ENCODE measurements at regions not wholly inside any gene's neighbourhood (a gene's known extent, or its start where the extent isn't known, plus 50 kb on each side); places are given as distances from the start of the nearest gene placed in this dataset.

DNA sequence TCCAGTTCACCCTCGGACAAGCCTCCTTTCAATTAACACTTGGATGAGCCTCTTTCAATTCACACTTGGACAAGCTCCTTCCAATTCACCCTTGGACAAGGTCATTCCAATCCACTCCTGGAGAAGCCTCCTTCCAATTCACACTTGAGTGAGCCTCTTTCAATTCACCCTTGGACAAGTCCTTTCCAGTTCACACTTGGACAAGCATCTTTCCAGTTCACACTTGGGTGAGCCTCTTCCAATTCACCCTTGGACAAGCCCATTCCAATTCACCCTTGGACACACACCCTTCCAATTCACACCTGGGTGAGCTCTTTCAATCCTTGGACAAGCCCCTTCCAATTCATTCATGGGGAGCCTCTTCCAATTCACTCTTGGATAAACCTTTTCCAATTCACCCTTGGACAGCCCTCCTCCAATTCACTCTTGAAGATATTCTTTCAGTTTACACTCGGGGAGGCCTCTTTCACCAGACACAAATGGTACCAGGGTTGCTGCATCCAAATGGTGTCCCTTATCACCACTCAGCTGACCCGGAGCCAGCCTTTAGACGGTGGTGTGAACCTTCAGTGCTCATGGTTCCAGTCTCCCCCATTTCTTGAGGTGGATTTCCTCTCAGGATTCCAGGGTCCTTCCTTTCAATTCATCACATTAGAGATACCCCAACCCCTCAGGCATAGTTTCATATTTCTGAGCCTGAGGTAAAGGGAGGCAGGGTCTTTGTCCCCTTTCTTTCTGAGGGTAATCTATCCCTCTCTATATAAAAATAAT is 183.6 kb downstream of the SH3BP4 start:
- WGBS (ENCODE audit: missing lambda C conversion rate) = 79% methylated on average over 4 of the region's 4 CpGs
- peak overlapping the region; percentile 47 to 57; a peak in 4 of 6 replicates for H3K27ac ChIP-seq
- TF ChIP-seq, protein P1, sequence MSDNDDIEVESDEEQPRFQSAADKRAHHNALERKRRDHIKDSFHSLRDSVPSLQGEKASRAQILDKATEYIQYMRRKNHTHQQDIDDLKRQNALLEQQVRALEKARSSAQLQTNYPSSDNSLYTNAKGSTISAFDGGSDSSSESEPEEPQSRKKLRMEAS (IDR thresholded peaks at IDR 0.05) = no peak
- TF ChIP-seq HOXB13 (CRISPR knock-in tag; IDR thresholded peaks at IDR 0.05; ENCODE audit: low read depth) (no peak), HDAC2 (IDR thresholded peaks at IDR 0.05) (no peak), RNF2 (IDR thresholded peaks at IDR 0.05; ENCODE audit: borderline replicate concordance, low read depth) (no peak), ZSCAN20 (CRISPR knock-in tag; IDR thresholded peaks at IDR 0.05) (no peak), PHF8 (IDR thresholded peaks at IDR 0.05; ENCODE audit: borderline replicate concordance, low read depth) (no peak), RFX5 (IDR thresholded peaks at IDR 0.05) (no peak), EHMT2 (IDR thresholded peaks at IDR 0.05; ENCODE audit: low read depth) (no peak), RAD21 (conservative IDR thresholded peaks at IDR 0.05 in 1 of 2, IDR thresholded peaks at IDR 0.05 in 1 of 2) (no peak), NFE2L2 (conservative IDR thresholded peaks at IDR 0.05; ENCODE audit: low read length) (no peak), HOXA7 (CRISPR knock-in tag; IDR thresholded peaks at IDR 0.05) (no peak), RCOR1 (IDR thresholded peaks at IDR 0.05; ENCODE audit: low read depth, low read length) (no peak), ZFP36 (IDR thresholded peaks at IDR 0.05; ENCODE audit: borderline replicate concordance, partially characterized antibody) (no peak), MYC (IDR thresholded peaks at IDR 0.05; ENCODE audit: borderline replicate concordance, low read length) (no peak), CBX2 (IDR thresholded peaks at IDR 0.05; ENCODE audit: borderline replicate concordance, low read depth) (no peak), CHD2 (IDR thresholded peaks at IDR 0.05; ENCODE audit: low read length, partially characterized antibody) (no peak), CBX8 (IDR thresholded peaks at IDR 0.05) (no peak)
- TF ChIP-seq, protein P2, sequence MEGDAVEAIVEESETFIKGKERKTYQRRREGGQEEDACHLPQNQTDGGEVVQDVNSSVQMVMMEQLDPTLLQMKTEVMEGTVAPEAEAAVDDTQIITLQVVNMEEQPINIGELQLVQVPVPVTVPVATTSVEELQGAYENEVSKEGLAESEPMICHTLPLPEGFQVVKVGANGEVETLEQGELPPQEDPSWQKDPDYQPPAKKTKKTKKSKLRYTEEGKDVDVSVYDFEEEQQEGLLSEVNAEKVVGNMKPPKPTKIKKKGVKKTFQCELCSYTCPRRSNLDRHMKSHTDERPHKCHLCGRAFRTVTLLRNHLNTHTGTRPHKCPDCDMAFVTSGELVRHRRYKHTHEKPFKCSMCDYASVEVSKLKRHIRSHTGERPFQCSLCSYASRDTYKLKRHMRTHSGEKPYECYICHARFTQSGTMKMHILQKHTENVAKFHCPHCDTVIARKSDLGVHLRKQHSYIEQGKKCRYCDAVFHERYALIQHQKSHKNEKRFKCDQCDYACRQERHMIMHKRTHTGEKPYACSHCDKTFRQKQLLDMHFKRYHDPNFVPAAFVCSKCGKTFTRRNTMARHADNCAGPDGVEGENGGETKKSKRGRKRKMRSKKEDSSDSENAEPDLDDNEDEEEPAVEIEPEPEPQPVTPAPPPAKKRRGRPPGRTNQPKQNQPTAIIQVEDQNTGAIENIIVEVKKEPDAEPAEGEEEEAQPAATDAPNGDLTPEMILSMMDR (IDR thresholded peaks at IDR 0.05) = no peak
- TF ChIP-seq, protein P3, sequence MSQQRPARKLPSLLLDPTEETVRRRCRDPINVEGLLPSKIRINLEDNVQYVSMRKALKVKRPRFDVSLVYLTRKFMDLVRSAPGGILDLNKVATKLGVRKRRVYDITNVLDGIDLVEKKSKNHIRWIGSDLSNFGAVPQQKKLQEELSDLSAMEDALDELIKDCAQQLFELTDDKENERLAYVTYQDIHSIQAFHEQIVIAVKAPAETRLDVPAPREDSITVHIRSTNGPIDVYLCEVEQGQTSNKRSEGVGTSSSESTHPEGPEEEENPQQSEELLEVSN (IDR thresholded peaks at IDR 0.05; ENCODE audit: borderline replicate concordance, low read depth) = no peak
- TF ChIP-seq, protein P4, sequence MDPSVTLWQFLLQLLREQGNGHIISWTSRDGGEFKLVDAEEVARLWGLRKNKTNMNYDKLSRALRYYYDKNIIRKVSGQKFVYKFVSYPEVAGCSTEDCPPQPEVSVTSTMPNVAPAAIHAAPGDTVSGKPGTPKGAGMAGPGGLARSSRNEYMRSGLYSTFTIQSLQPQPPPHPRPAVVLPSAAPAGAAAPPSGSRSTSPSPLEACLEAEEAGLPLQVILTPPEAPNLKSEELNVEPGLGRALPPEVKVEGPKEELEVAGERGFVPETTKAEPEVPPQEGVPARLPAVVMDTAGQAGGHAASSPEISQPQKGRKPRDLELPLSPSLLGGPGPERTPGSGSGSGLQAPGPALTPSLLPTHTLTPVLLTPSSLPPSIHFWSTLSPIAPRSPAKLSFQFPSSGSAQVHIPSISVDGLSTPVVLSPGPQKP (IDR thresholded peaks at IDR 0.05; ENCODE audit: low read depth, low read length) = no peak
- H3K4me3 ChIP-seq = no peak overlapping the region
- no peak for DNase-seq (ENCODE audit: low read depth in 1 of 2, low spot score in 1 of 2)
- peak overlapping the region; percentile 62 for H3K4me2 ChIP-seq
- POLR2A ChIA-PET = no interaction called here
- peaks cover 7% of the 10 kb centered on the region; the same call in 2 of the 3 replicates for H3K4me1 ChIP-seq
- H3K9me3 ChIP-seq = no peaks in the 10 kb centered on the region
- no peak for FAIRE-seq
- ATAC-seq = no peak
- CTCF ChIA-PET = interaction anchor here (0.5 to 17.5 kb wide), 44 partner anchors 8 to 837 kb away, joined by 3 to 205 read pairs (median 4); no protein-coding TSS in a partner anchor

DNA sequence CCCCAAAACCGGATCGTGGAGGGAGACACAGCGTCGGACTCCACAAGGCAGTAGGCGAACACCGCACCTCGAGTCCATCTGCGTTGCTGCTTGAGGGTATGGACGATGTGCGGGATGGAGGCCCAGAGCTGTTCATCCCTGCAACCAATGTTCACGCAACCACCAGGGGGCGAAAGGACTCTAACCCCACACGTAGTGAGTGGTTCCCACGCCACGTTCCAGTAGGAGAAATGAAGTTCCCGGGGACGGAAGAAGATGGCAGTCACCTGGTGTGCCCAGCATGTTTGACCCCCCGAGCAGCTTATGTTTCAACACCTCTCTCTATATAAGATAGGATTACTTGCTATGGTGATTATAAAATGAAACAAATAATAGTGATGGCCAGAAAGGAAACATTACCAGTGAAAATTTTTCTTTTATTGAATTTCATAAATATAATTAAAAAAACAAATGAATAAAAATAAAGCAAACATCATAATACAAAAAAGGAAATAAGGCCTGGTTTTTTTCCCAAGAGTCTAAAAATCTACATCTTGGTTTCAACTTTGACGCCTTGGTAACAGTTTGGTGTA is 184.3 kb downstream of the SH3BP4 start:
- 7% methylated on average over 15 of the region's 19 CpGs for WGBS (ENCODE audit: missing lambda C conversion rate)
- ChIA-PET CTCF (interaction anchor here (0.5 to 17.5 kb wide), 47 partner anchors 9 to 613 kb away, joined by 3 to 205 read pairs (median 4); no protein-coding TSS in a partner anchor), POLR2A (no interaction called here)
- ATAC-seq (peak; percentile 97 to 99), DNase-seq (ENCODE audit: low read depth in 1 of 2, low spot score in 1 of 2) (peak; percentile 78 to 90), FAIRE-seq (no peak)
- H3K4me2 ChIP-seq = peak overlapping the region; percentile 62
- H3K4me1 ChIP-seq = peaks cover 7% of the 10 kb centered on the region; the same call in 2 of the 3 replicates
- H3K9me3 ChIP-seq = no peaks in the 10 kb centered on the region
- H3K27ac ChIP-seq = peak overlapping the region; percentile 47 to 57; a peak in 4 of 6 replicates
- no peak overlapping the region for H3K4me3 ChIP-seq
- TF ChIP-seq RARB (CRISPR knock-in tag; IDR thresholded peaks at IDR 0.05) = no peak
- TF ChIP-seq EP300 (IDR thresholded peaks at IDR 0.05) = no peak
- TF ChIP-seq, protein P1 (IDR thresholded peaks at IDR 0.05) = peak; percentile 84
- TF ChIP-seq, protein P5, sequence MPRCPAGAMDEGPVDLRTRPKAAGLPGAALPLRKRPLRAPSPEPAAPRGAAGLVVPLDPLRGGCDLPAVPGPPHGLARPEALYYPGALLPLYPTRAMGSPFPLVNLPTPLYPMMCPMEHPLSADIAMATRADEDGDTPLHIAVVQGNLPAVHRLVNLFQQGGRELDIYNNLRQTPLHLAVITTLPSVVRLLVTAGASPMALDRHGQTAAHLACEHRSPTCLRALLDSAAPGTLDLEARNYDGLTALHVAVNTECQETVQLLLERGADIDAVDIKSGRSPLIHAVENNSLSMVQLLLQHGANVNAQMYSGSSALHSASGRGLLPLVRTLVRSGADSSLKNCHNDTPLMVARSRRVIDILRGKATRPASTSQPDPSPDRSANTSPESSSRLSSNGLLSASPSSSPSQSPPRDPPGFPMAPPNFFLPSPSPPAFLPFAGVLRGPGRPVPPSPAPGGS (IDR thresholded peaks at IDR 0.05) = no peak
- TF ChIP-seq, protein P6, sequence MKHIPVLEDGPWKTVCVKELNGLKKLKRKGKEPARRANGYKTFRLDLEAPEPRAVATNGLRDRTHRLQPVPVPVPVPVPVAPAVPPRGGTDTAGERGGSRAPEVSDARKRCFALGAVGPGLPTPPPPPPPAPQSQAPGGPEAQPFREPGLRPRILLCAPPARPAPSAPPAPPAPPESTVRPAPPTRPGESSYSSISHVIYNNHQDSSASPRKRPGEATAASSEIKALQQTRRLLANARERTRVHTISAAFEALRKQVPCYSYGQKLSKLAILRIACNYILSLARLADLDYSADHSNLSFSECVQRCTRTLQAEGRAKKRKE (CRISPR knock-in tag; IDR thresholded peaks at IDR 0.05; ENCODE audit: low read depth) = no peak
- TF ChIP-seq GATA3 (IDR thresholded peaks at IDR 0.05; ENCODE audit: borderline replicate concordance) = no peak
- TF ChIP-seq, protein P2 (IDR thresholded peaks at IDR 0.05) = peak; percentile 81
- peak; percentile 92 to 95 for TF ChIP-seq RAD21 (conservative IDR thresholded peaks at IDR 0.05 in 1 of 2, IDR thresholded peaks at IDR 0.05 in 1 of 2)
- TF ChIP-seq SMC3 (IDR thresholded peaks at IDR 0.05) = peak; percentile 99
- no peak for TF ChIP-seq HOXA7 (CRISPR knock-in tag; IDR thresholded peaks at IDR 0.05)
- no peak for TF ChIP-seq HDAC2 (IDR thresholded peaks at IDR 0.05)
